HEK293 (cell line): ENCODE measurements at regions not wholly inside any gene's neighbourhood (a gene's known extent, or its start where the extent isn't known, plus 50 kb on each side); places are given as distances from the start of the nearest gene placed in this dataset.

Experiments used
- CTCF ChIA-PET: fragments of 350-600 bp; formaldehyde crosslinking; extraction: SDS; loops from one replicate; lab custom pipeline; 2021; ENCODE audit warnings: antibody characterized with exemption; lab: Yijun Ruan, JAX
- POLR2A ChIA-PET: fragments of 300-600 bp; formaldehyde crosslinking; extraction: SDS; loops from one replicate; lab custom pipeline; 2020; ENCODE audit warnings: antibody characterized with exemption, inconsistent platforms; lab: Yijun Ruan, JAX
- H3K27ac ChIP-seq: fragments of 200-500 bp; sonication (Bioruptor generic); 2 replicates; pipeline ENCODE4 v1.5.1; 2014; ENCODE audit warnings: low read depth, low read length, control low read depth, inconsistent platforms; ENCODE audit errors: extremely low read depth
- H3K36me3 ChIP-seq, 2 experiments: fragments of 200-500 bp in 1 of 2; sonication (Bioruptor generic) in 1 of 2; 1 replicate in 1 of 2; 2 replicates in 1 of 2; pipeline ENCODE4 v1.5.1; 2014 to 2017; ENCODE audit warnings: inconsistent platforms in 2 of 2, low read length in 2 of 2; ENCODE audit not compliant: control insufficient read depth in 2 of 2, insufficient read depth in 1 of 2
- H3K4me1 ChIP-seq: fragments of 200-500 bp; sonication (Bioruptor generic); 2 replicates; pipeline ENCODE4 v1.5.1; 2014; ENCODE audit warnings: mild to moderate bottlenecking, low read length, inconsistent platforms; ENCODE audit not compliant: control insufficient read depth, insufficient read depth
- H3K4me3 ChIP-seq: 2 replicates; pipeline ENCODE4 v1.5.1; 2011; ENCODE audit warnings: low read depth, mild to moderate bottlenecking, control low read depth, low read length, moderate library complexity
- H3K9me3 ChIP-seq: fragments of 200-500 bp; sonication (Bioruptor generic); 2 replicates; pipeline ENCODE4 v1.5.1; 2014; ENCODE audit warnings: low read depth, low read length, inconsistent platforms; ENCODE audit not compliant: control insufficient read depth, insufficient read depth
- BCL11B ChIP-seq: fragments of 450-650 bp; formaldehyde crosslinking; IDR thresholded peaks from 2 replicates; pipeline ENCODE4 v1.5.1; 2016; ENCODE audit warnings: low read depth, missing biosample characterization, missing genetic modification characterization
- EGR2 ChIP-seq: fragments of 450-650 bp; formaldehyde crosslinking; IDR thresholded peaks from 2 replicates; pipeline ENCODE4 v1.5.1; 2016; ENCODE audit warnings: low read depth, missing biosample characterization, missing genetic modification characterization
- GFI1B ChIP-seq: fragments of 450-650 bp; formaldehyde crosslinking; IDR thresholded peaks from 2 replicates; pipeline ENCODE4 v1.5.1; 2016; ENCODE audit warnings: missing biosample characterization, missing genetic modification characterization
- KLF16 ChIP-seq: fragments of 450-650 bp; formaldehyde crosslinking; IDR thresholded peaks from 2 replicates; pipeline ENCODE4 v1.5.1; 2017; ENCODE audit warnings: missing biosample characterization, missing genetic modification characterization
- OVOL3 ChIP-seq: fragments of 450-650 bp; formaldehyde crosslinking; IDR thresholded peaks from 2 replicates; pipeline ENCODE4 v1.5.1; 2016; ENCODE audit warnings: missing biosample characterization, missing genetic modification characterization
- SALL2 ChIP-seq: fragments of 450-650 bp; formaldehyde crosslinking; IDR thresholded peaks from 2 replicates; pipeline ENCODE4 v1.5.0; 2017; ENCODE audit warnings: missing biosample characterization, mild to moderate bottlenecking, missing genetic modification characterization, borderline replicate concordance
- SETDB1 ChIP-seq: IDR thresholded peaks from one replicate; pipeline ENCODE4 v1.6.1; 2017; ENCODE audit warnings: mild to moderate bottlenecking, low read length, moderate library complexity, mixed read lengths; ENCODE audit not compliant: insufficient read length
- SP2 ChIP-seq: fragments of 450-650 bp; formaldehyde crosslinking; IDR thresholded peaks from 2 replicates; pipeline ENCODE4 v1.5.1; 2016; ENCODE audit warnings: missing biosample characterization, missing genetic modification characterization
- ZBTB8A ChIP-seq: fragments of 450-650 bp; formaldehyde crosslinking; IDR thresholded peaks from 2 replicates; pipeline ENCODE4 v1.5.1; 2016; ENCODE audit warnings: missing biosample characterization, missing genetic modification characterization
- ZFP41 ChIP-seq: fragments of 450-650 bp; formaldehyde crosslinking; IDR thresholded peaks from 2 replicates; pipeline ENCODE4 v1.5.1; 2016; ENCODE audit warnings: missing biosample characterization, missing genetic modification characterization, borderline replicate concordance
- ZNF169 ChIP-seq: fragments of 450-650 bp; formaldehyde crosslinking; IDR thresholded peaks from 2 replicates; pipeline ENCODE4 v1.5.1; 2016; ENCODE audit warnings: missing biosample characterization, missing genetic modification characterization
- ZNF394 ChIP-seq: fragments of 450-650 bp; formaldehyde crosslinking; IDR thresholded peaks from 2 replicates; pipeline ENCODE4 v1.5.1; 2016; ENCODE audit warnings: missing biosample characterization, missing genetic modification characterization, mild to moderate bottlenecking, moderate library complexity, borderline replicate concordance
- ZNF473 ChIP-seq: fragments of 450-650 bp; formaldehyde crosslinking; IDR thresholded peaks from 2 replicates; pipeline ENCODE4 v1.5.1; 2017; ENCODE audit warnings: missing biosample characterization, missing genetic modification characterization
- ZNF548 ChIP-seq: fragments of 450-650 bp; formaldehyde crosslinking; IDR thresholded peaks from 2 replicates; pipeline ENCODE4 v1.5.1; 2016; ENCODE audit warnings: missing biosample characterization, missing genetic modification characterization
- ZNF571 ChIP-seq: fragments of 450-650 bp; formaldehyde crosslinking; IDR thresholded peaks from 2 replicates; pipeline ENCODE4 v1.5.0; 2017; ENCODE audit warnings: missing biosample characterization, missing genetic modification characterization
- ZSCAN16 ChIP-seq: fragments of 450-650 bp; formaldehyde crosslinking; IDR thresholded peaks from 2 replicates; pipeline ENCODE4 v1.5.1; 2016; ENCODE audit warnings: missing biosample characterization, missing genetic modification characterization
- TF ChIP-seq, protein P1 (sequence below): IDR thresholded peaks from 2 replicates; pipeline ENCODE4 v1.6.1; 2011; ENCODE audit warnings: mild to moderate bottlenecking, low read depth, low read length, borderline replicate concordance
- TF ChIP-seq, protein P2 (sequence below): fragments of 450-650 bp; formaldehyde crosslinking; IDR thresholded peaks from 2 replicates; pipeline ENCODE4 v1.5.1; 2016; ENCODE audit warnings: missing biosample characterization, missing genetic modification characterization
- TF ChIP-seq, protein P3 (sequence below): fragments of 450-650 bp; formaldehyde crosslinking; IDR thresholded peaks from 2 replicates; pipeline ENCODE4 v1.5.1; 2016; ENCODE audit warnings: missing biosample characterization, missing genetic modification characterization
- TF ChIP-seq, protein P4 (sequence below): fragments of 450-650 bp; formaldehyde crosslinking; IDR thresholded peaks from 2 replicates; pipeline ENCODE4 v1.5.1; 2016; ENCODE audit warnings: missing biosample characterization, missing genetic modification characterization

DNA sequence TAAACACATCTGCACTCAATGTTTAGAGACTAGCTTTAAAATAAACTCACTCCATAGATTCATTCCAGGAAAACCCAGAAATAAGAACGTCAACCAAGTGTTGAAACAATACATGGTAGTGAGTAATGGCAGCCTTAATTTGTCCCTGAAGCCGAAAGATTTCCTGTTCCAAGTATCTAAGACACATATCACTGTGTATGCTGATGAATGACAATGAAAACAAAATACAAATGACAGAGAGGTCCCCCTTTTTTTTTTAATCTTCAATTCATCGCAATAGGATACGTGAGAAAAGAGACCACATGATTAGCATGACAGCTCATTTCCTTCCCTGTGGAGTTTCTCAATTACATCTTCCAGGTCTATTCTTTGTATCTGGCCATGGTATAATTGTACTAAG is 160.5 kb upstream of the STK17B start (continued):
- no peak for TF ChIP-seq ZNF571 (tag by site-specific recombination)

DNA sequence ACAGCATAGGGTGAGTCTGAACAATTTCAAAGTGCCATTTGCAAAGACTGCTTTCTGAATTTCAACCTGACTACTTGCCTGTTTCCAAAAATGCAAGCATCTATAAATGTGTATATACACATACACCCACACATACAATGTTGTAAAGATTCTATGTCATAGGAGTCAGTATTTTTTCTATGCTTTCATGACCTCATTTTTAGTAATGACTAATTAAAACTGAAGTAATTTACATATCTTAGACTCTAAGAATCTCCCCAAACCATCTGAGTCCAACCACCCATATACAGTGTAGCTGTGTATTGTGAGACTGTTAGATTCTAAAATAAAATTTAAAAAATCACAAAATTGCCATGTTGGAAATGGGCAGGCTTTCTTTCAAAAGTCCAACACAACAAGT is 162.0 kb upstream of the STK17B start:
- ChIA-PET POLR2A (no interaction called here), CTCF (no interaction called here)
- Histone ChIP-seq H3K9me3 (no peaks in the 10 kb centered on the region), H3K4me3 (no peak overlapping the region), H3K36me3 (no peaks in the 10 kb centered on the region), H3K27ac (no peak overlapping the region)
- TF ChIP-seq SP2 (tag by site-specific recombination) (no peak), ZNF473 (no peak), ZNF394 (tag by site-specific recombination) (no peak), SETDB1 (no peak), ZSCAN16 (tag by site-specific recombination) (no peak)
- TF ChIP-seq, all 188 proteins: peak for 0
- peaks cover 13% of the 10 kb centered on the region for H3K4me1 ChIP-seq

DNA sequence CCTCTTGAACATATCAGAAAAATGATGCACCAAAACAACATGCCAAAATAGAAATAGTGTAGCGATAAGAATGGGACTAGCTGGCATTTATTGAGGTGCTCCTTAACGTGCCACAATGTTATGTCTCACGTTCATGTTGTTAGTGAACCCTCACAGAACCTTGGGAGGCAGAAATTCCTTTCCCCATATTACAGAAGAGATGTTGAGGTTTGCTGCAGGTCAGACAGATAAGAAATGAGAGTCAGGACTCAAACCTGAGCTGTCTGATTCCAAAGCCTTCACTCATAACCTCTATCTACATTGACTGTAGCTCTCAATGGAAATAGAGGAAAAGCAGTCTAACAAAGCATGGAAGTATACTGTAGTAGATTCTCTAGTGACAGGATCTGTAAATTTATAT is 163.3 kb upstream of the STK17B start:
- Histone ChIP-seq H3K27ac (no peak overlapping the region), H3K36me3 (no peaks in the 10 kb centered on the region), H3K9me3 (no peaks in the 10 kb centered on the region), H3K4me1 (peaks cover 9% of the 10 kb centered on the region), H3K4me3 (no peak overlapping the region)
- TF ChIP-seq, protein P1, sequence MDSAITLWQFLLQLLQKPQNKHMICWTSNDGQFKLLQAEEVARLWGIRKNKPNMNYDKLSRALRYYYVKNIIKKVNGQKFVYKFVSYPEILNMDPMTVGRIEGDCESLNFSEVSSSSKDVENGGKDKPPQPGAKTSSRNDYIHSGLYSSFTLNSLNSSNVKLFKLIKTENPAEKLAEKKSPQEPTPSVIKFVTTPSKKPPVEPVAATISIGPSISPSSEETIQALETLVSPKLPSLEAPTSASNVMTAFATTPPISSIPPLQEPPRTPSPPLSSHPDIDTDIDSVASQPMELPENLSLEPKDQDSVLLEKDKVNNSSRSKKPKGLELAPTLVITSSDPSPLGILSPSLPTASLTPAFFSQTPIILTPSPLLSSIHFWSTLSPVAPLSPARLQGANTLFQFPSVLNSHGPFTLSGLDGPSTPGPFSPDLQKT: no peak
- TF ChIP-seq ZNF548 (tag by site-specific recombination) (no peak), ZFP41 (tag by site-specific recombination) (no peak), EGR2 (tag by site-specific recombination) (no peak), ZNF169 (tag by site-specific recombination) (no peak)
- POLR2A ChIA-PET: no interaction called here
- CTCF ChIA-PET: interaction anchor here (0.8 to 5.0 kb wide), 3 partner anchors 36 to 255 kb away, joined by 3 to 37 read pairs (median 31); no protein-coding TSS in a partner anchor

DNA sequence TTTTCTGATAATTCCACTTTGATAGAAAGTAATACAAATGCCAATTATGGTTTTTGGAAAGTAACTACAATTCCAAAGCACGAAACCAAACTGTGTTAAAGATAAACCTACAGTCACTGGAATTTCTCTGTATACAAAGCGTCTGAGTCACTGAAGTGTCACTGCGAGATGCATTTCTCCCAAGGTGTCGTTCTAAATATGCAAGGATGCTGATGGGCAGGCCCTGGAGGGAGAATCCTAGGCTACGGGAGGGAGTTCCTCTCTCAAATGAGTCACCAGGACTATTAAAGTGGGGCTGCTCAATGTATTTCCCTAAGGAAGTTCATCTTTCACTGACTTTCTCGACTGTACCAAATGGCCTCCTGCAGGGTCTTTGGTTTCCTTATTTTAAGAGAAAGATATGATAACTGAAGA is 163.8 kb upstream of the STK17B start:
- TF ChIP-seq KLF16 (tag by site-specific recombination) (no peak), BCL11B (tag by site-specific recombination) (no peak), GFI1B (tag by site-specific recombination) (no peak), OVOL3 (no peak), ZBTB8A (tag by site-specific recombination) (no peak), SALL2 (tag by site-specific recombination) (no peak)
- TF ChIP-seq, protein P2, sequence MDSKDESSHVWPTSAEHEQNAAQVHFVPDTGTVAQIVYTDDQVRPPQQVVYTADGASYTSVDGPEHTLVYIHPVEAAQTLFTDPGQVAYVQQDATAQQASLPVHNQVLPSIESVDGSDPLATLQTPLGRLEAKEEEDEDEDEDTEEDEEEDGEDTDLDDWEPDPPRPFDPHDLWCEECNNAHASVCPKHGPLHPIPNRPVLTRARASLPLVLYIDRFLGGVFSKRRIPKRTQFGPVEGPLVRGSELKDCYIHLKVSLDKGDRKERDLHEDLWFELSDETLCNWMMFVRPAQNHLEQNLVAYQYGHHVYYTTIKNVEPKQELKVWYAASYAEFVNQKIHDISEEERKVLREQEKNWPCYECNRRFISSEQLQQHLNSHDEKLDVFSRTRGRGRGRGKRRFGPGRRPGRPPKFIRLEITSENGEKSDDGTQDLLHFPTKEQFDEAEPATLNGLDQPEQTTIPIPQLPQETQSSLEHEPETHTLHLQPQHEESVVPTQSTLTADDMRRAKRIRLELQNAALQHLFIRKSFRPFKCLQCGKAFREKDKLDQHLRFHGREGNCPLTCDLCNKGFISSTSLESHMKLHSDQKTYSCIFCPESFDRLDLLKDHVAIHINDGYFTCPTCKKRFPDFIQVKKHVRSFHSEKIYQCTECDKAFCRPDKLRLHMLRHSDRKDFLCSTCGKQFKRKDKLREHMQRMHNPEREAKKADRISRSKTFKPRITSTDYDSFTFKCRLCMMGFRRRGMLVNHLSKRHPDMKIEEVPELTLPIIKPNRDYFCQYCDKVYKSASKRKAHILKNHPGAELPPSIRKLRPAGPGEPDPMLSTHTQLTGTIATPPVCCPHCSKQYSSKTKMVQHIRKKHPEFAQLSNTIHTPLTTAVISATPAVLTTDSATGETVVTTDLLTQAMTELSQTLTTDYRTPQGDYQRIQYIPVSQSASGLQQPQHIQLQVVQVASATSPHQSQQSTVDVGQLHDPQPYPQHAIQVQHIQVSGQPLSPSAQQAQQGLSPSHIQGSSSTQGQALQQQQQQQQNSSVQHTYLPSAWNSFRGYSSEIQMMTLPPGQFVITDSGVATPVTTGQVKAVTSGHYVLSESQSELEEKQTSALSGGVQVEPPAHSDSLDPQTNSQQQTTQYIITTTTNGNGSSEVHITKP: peak; percentile 56
- TF ChIP-seq, protein P3, sequence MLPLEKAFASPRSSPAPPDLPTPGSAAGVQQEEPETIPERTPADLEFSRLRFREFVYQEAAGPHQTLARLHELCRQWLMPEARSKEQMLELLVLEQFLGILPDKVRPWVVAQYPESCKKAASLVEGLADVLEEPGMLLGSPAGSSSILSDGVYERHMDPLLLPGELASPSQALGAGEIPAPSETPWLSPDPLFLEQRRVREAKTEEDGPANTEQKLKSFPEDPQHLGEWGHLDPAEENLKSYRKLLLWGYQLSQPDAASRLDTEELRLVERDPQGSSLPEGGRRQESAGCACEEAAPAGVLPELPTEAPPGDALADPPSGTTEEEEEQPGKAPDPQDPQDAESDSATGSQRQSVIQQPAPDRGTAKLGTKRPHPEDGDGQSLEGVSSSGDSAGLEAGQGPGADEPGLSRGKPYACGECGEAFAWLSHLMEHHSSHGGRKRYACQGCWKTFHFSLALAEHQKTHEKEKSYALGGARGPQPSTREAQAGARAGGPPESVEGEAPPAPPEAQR (tag by site-specific recombination): no peak
- TF ChIP-seq, protein P4, sequence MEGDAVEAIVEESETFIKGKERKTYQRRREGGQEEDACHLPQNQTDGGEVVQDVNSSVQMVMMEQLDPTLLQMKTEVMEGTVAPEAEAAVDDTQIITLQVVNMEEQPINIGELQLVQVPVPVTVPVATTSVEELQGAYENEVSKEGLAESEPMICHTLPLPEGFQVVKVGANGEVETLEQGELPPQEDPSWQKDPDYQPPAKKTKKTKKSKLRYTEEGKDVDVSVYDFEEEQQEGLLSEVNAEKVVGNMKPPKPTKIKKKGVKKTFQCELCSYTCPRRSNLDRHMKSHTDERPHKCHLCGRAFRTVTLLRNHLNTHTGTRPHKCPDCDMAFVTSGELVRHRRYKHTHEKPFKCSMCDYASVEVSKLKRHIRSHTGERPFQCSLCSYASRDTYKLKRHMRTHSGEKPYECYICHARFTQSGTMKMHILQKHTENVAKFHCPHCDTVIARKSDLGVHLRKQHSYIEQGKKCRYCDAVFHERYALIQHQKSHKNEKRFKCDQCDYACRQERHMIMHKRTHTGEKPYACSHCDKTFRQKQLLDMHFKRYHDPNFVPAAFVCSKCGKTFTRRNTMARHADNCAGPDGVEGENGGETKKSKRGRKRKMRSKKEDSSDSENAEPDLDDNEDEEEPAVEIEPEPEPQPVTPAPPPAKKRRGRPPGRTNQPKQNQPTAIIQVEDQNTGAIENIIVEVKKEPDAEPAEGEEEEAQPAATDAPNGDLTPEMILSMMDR (tag by site-specific recombination): no peak
- ChIA-PET POLR2A (no interaction called here), CTCF (interaction anchor here (2.7 to 5.0 kb wide), 3 partner anchors 37 to 256 kb away, joined by 14 to 37 read pairs (median 31); no protein-coding TSS in a partner anchor)
- H3K4me3 ChIP-seq: no peak overlapping the region
- no peaks in the 10 kb centered on the region for H3K9me3 ChIP-seq
- H3K36me3 ChIP-seq: no peaks in the 10 kb centered on the region
- H3K4me1 ChIP-seq: peaks cover 7% of the 10 kb centered on the region
- no peak overlapping the region for H3K27ac ChIP-seq
